Hematopoietic multipotent progenitor cell treated with erythropoietin and hydrocortisone succinate and interleukin-3 and kit ligand, for 4 days (in vitro differentiated cells): ENCODE measurements at regions not wholly inside any gene's neighbourhood (a gene's known extent, or its start where the extent isn't known, plus 50 kb on each side); places are given as distances from the start of the nearest gene placed in this dataset.

Source experiments
- DNase-seq: peaks from one replicate; pipeline ENCODE4 v3.0.0-alpha.2; 2015

GRCh38 chr5:88483964-88484672 lies 215.5 kb upstream of the TMEM161B start:
- DNase-seq = no peak

DNA sequence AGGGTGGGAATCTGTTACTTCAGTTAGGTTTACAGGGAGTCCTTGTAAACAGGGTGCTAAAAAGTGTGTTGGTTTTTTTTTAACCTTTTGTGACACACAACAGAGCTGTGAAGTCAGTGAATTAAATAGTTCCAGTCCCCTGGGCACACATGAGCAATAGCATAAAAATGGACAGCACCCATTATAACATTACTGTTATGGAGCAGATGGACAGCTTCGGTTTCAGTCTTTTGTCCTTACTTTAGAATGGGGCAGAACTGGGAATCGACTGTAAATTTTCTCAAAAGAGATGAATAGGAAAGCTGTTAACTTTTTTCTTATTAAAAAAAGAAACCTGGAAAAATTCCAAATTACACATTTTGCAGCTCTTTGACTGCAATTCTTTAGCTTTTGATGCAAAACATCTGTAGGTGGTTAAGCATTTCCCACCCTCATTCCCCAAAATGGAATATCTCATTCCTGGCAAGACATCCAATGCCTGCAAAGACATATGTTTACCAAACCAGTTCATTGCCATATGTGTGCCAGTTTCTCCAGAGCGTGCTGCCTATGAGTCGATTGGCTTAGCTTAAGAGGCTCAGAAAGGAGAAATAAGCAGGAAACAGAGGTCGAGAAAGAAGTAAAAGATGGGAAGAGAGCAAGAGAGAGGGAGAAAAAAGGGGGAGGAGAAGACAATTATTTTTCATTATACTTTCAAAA lies 212.3 kb upstream of the TMEM161B start:
- no peak for DNase-seq

GRCh38 chr5:88480245-88480644 lies 211.6 kb upstream of the TMEM161B start:
- no peak for DNase-seq

GRCh38 chr5:88474574-88474973 lies 205.9 kb upstream of the TMEM161B start:
- DNase-seq = no peak

- no peak for DNase-seq
Measured at GRCh38 chr5:88470745-88471144, 202.1 kb upstream of the TMEM161B start.

GRCh38 chr5:88459971-88460370 lies 191.3 kb upstream of the TMEM161B start:
- no peak for DNase-seq

GRCh38 chr5:88452820-88453219 lies 184.2 kb upstream of the TMEM161B start:
- peak; percentile 5 for DNase-seq

GRCh38 chr5:88450239-88450638 lies 181.6 kb upstream of the TMEM161B start:
- no peak for DNase-seq

DNA sequence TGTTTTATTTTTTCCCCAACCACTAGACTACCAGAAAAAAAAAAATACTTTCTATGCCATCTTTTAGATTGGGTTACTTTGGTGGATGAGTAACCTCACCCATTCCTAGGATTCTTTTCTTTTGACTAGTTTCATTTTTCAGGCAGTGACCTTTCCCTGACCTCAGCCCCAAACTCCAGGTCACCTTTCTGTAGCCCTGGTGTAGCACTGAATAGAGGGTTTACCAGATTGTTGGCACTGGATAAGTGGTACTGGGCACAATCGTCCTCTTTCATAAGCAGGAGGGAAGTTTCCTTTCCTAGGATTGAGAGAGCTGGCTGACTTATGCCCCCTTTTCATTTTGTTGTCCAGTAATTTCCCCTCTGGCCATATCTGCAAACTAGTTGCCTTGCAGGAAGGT lies 169.4 kb upstream of the TMEM161B start:
- no peak for DNase-seq

DNA sequence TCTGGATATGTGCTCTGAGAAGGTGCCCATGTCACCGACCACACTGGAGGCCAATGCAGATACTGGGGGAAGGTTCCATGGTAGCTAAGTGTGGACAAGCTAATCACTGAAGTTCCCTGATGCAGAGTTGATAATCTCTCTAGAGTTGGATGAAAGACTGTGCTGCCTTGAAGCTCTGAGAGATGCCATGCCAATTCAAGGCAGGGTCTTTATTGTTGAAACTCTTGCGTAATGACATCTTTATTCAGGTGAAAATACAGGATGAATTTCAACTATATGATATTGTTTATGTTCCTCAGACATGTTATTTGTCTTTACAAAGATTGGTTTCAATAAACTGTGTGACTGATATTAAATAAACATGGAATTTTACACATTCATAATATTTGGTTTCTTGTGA lies 167.6 kb upstream of the TMEM161B start:
- no peak for DNase-seq

DNA sequence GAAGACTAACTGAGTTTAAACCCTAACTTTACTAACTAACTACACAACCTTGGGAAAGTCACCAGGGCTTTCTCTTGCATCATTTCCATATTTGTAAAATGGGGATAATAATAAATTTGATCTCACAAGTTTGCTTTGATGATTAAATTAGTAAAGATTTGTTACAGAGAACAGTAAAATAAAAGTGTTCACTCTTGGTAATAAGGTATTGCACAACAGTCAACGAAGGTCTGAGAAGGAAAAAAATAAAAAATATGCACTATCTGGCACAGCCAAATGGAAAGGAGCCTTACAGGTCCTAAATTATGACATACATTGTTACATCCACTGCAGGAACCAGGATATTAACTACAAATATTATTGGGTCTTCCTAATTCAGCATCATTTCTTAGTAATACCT lies 160.0 kb upstream of the TMEM161B start:
- DNase-seq = no peak

DNA sequence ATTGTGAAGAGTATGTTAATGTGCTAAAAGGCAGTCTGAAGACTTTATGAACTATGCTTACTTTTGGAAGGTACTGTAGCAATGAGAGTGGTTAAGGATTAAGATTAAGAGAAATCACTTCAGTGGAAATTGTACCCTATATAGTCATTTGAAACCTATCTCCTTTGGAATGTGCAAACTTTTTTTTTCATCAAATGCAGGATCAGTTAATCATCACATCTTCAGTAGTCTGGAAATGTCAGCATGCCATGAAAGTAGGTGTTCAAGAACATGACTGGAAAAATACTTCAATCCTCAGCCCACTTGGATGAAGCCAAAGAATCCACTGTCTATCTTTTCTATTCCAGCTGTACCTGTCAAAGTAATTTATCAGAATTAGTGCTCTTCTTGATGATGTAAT lies 157.8 kb upstream of the TMEM161B start:
- no peak for DNase-seq

GRCh38 chr5:88425124-88425523 lies 156.5 kb upstream of the TMEM161B start:
- DNase-seq = no peak

DNA sequence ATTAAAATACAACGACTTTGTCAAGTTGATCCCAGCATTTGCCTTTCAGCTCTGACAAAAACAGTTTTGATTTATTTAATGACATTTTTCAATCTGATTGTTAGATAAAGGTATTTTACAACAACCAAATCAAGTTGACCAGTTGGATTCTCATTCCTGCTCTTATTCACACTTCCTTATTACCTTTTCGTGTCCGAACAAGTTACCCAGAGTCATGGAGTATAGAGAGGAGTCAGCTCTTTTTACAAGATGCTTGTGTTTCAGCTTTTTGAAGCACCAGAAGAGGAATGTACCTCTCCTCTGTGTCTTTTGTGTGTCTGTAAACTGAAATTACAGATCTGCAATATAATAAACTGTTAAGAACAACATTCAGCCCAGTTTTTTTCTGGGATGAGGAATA lies 151.3 kb upstream of the TMEM161B start:
- no peak for DNase-seq

DNA sequence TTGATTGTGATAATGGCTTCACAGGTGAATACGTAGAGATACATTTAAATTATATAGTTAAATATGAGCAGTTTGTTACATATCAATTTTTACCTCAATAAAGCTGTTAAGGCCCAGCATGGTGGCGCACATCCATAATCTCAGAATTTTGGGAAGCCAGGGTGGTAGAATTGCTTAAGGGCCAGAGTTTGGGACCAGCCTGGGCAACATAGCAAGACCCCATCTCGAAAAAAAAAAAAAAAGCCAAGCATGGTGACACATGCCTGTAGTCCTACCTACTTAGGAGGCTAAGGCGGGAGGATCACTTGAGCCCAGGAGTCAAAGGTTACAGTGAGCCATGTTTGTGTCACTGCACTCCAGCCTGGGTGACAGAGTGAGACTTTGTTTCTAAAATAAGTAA lies 138.7 kb upstream of the TMEM161B start:
- DNase-seq = no peak

GRCh38 chr5:88405783-88406182 lies 137.1 kb upstream of the TMEM161B start:
- no peak for DNase-seq

DNA sequence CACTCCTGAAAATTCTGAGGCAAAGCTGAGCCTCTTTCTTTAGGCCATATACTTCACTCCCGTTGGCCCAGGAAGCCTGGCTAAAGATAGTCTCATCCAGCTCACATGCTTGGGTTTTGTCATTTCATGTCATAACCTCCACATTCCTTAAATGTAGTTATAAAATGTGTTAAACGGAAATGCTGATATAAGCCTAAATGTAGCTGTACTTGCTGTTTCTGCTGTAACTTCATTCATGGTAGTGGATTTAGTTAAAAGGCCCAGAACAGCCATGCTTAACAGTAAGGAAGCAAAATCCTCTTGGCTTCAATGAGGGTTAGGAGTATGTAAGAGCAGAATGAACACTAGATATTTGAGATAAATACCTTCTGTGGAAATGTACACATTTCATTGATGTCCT lies 135.8 kb upstream of the TMEM161B start:
- no peak for DNase-seq

DNA sequence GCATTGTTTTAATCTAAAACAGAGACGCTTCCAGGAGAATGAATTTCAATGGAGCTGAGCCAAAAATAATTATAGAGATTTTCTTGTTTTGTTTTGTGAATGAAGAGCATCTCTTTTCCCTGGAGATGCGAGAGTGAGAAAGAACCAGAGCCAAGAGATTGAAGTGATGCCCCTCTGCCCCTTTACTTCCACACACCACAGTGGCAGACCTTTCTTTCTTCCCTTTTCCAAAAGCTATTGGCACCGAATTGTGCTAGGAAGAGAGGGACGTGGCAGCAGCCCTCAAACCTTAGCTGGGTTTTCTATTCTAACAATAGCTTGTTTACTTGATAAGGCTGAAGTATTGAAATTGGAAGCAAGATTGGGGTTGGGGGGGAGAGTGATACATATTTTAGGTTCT lies 133.0 kb upstream of the TMEM161B start:
- no peak for DNase-seq

DNA sequence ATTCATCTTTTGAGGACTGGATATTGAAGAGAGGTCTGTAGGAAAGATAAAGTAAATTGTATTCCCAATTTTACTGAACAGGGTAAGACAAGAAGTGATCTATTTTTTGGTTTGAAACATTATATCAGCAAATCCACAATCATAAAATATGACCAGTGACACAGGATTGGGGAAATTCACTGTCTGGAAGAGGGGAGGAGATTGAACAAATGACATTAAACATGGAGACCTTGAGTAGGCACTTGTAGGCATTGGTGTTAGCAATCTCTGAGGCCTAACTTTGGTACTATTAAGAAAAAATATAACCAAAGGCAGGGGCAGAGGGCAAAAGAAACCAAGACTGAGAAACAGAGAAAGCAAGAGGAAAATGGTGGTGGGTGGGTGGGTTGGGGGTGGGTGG lies 132.6 kb upstream of the TMEM161B start:
- DNase-seq = no peak

GRCh38 chr5:88399561-88399960 lies 130.9 kb upstream of the TMEM161B start:
- DNase-seq = no peak

GRCh38 chr5:88398316-88398715 lies 129.7 kb upstream of the TMEM161B start:
- DNase-seq = no peak

GRCh38 chr5:88396751-88397281 lies 128.2 kb upstream of the TMEM161B start:
- no peak for DNase-seq

DNA sequence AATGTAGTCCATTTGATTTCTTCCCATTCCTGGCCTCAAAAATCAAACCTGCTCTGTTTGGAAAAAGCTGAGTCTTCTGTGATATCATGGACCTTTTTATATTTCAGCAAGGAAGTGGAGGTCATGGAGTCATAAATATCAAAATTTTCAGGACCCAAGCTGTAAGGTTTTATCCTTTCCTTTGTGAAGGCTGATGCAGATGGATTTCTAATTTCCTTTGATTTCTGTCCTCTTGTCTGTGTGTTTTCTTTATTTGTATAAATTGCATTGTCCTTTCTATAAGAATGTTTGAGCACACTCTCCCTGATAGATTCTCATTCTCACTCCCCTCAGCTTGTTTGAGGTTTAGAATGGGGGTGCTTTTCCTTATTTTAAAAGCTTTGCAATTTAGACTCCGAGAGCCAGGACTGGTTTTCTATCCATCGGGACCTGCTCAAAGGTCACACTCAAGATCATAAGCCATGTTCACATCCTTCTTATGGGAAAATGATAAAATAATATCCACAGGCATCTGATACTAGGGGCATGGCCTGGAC lies 127.4 kb upstream of the TMEM161B start:
- DNase-seq = no peak

GRCh38 chr5:88395264-88395663 lies 126.6 kb upstream of the TMEM161B start:
- DNase-seq = no peak
